Vagina (tissue), 2 donors: ENCODE measurements at regions not wholly inside any gene's neighbourhood (a gene's known extent, or its start where the extent isn't known, plus 50 kb on each side); places are given as distances from the start of the nearest gene placed in this dataset.

Source experiments
- CTCF ChIP-seq, 3 experiments: fragments of 450-650 bp in 2 of 3; fragments of 200-600 bp in 1 of 3; sonication (generic) in 1 of 3; IDR thresholded peaks; one replicate each; pipeline ENCODE4 v1.5.1; 2017 to 2019; ENCODE audit warnings: antibody characterized with exemption in 3 of 3, mild to moderate bottlenecking in 2 of 3, moderate library complexity in 2 of 3
- POLR2A ChIP-seq, 2 donors: fragments of 450-650 bp; IDR thresholded peaks; one replicate each; pipeline ENCODE4 v1.6.1; 2017; ENCODE audit warnings: antibody characterized with exemption in 2 of 2, mild to moderate bottlenecking in 2 of 2, moderate library complexity in 2 of 2

- TF ChIP-seq CTCF (IDR thresholded peaks at IDR 0.05) (no peak), POLR2A (IDR thresholded peaks at IDR 0.05) (no peak)
Observed at GRCh38 chr2:45130736-45131135, 121.5 kb upstream of the SIX2 start.
